ENCODE measurements at regions not wholly inside any gene's neighbourhood (a gene's known extent, or its start where the extent isn't known, plus 50 kb on each side); places are given as distances from the start of the nearest gene placed in this dataset.

- TF ChIP-seq SUZ12 (IDR thresholded peaks at IDR 0.05; ENCODE audit: extremely low read depth, insufficient read depth, insufficient read length) (no peak), ZNF274 (IDR thresholded peaks at IDR 0.05; ENCODE audit: low read depth, low read length) (no peak)
Observed at GRCh38 chr3:59538753-59539432, 489.1 kb upstream of the CFAP20DC start.
